ENCODE measurements at regions not wholly inside any gene's neighbourhood (a gene's known extent, or its start where the extent isn't known, plus 50 kb on each side); places are given as distances from the start of the nearest gene placed in this dataset.

- FAIRE-seq (no peak), DNase-seq (ENCODE audit: low read depth in 1 of 2, low spot score in 2 of 2) (no peak)
- WGBS, 2 experiments (ENCODE audit: extremely low coverage in 1 of 2, insufficient coverage in 1 of 2, insufficient read length in 1 of 2, insufficient replicate concordance in 2 of 2, low coverage in 1 of 2, low lambda C conversion rate in 2 of 2, missing lambda C conversion rate in 1 of 2): 81% methylated on average over 1 of the region's 1 CpG; no CpG with 5 or more reads in 1 of the 2 experiments
- H3K56ac ChIP-seq (replicated peaks; ENCODE audit: insufficient read length, low read depth, low read length): no peak overlapping the region
- no peaks in the 10 kb centered on the region for H3K4me1 ChIP-seq (replicated peaks in 1 of 4; ENCODE audit: control insufficient read depth in 3 of 4, insufficient read depth in 4 of 4, low read length in 3 of 4)
- no peak overlapping the region for H2BK120ac ChIP-seq (replicated peaks; ENCODE audit: low read depth, low read length)
- H3K18ac ChIP-seq (ENCODE audit: extremely low read depth, low read length): no peak overlapping the region
- H2AFZ ChIP-seq (ENCODE audit: low read length): no peak overlapping the region
- no peaks in the 10 kb centered on the region for H3K27me3 ChIP-seq (replicated peaks in 1 of 4; ENCODE audit: control insufficient read depth in 3 of 4, extremely low read depth in 1 of 4, insufficient read depth in 3 of 4, low read length in 3 of 4)
- no peak overlapping the region for H3K4ac ChIP-seq (replicated peaks; ENCODE audit: insufficient read length, low read depth, low read length)
- ChIA-PET CTCF (ENCODE audit: partially characterized antibody) (interaction anchor here (1.3 kb wide), 1 partner anchor 56 kb away, joined by 3 read pairs; no protein-coding TSS in a partner anchor), POLR2A (ENCODE audit: partially characterized antibody) (no interaction called here)
- H3K4me3 ChIP-seq (ENCODE audit: extremely low read depth in 1 of 4, insufficient read depth in 2 of 4, low read depth in 3 of 4, low read length in 4 of 4): no peak overlapping the region
- no peak overlapping the region for H3K27ac ChIP-seq (ENCODE audit: low read depth, low read length)
- H3K4me2 ChIP-seq (ENCODE audit: insufficient read depth in 1 of 2, low read depth in 2 of 2, low read length in 2 of 2): no peak overlapping the region
- H2BK5ac ChIP-seq (ENCODE audit: low read depth, low read length): no peak overlapping the region
- no peak overlapping the region for H2BK15ac ChIP-seq (ENCODE audit: low read length)
- no peaks in the 10 kb centered on the region for H3K79me2 ChIP-seq (ENCODE audit: control insufficient read depth in 1 of 2, insufficient read depth in 2 of 2, low read length in 2 of 2)
- no peaks in the 10 kb centered on the region for H3K36me3 ChIP-seq (ENCODE audit: control insufficient read depth in 2 of 4, insufficient read depth in 4 of 4, low read length in 3 of 4)
- no peak overlapping the region for H3K9ac ChIP-seq (replicated peaks in 1 of 4; ENCODE audit: extremely low read depth in 1 of 4, low read depth in 3 of 4, low read length in 3 of 4)
- no peaks in the 10 kb centered on the region for H4K20me1 ChIP-seq (replicated peaks in 1 of 2; ENCODE audit: control insufficient read depth in 1 of 2, insufficient read depth in 2 of 2, low read length in 2 of 2)
- H4K91ac ChIP-seq (replicated peaks; ENCODE audit: insufficient read length, low read length): no peak overlapping the region
- no peak overlapping the region for H2AK5ac ChIP-seq (ENCODE audit: low read depth, low read length)
- no peaks in the 10 kb centered on the region for H3K23me2 ChIP-seq (ENCODE audit: low read depth, low read length)
- no peak overlapping the region for H4K8ac ChIP-seq (ENCODE audit: extremely low read depth, insufficient read depth, low read length)
- TF ChIP-seq TCF12 (IDR thresholded peaks at IDR 0.05; ENCODE audit: low read depth, low read length) (no peak), BACH1 (IDR thresholded peaks at IDR 0.05; ENCODE audit: low read length) (no peak), CEBPB (IDR thresholded peaks at IDR 0.05; ENCODE audit: low read depth, low read length) (no peak), SP4 (IDR thresholded peaks at IDR 0.05; ENCODE audit: low read length) (no peak), E2F6 (IDR thresholded peaks at IDR 0.05) (no peak)
- H4K5ac ChIP-seq (ENCODE audit: insufficient read length, low read depth, low read length): no peak overlapping the region
- H3K23ac ChIP-seq (ENCODE audit: insufficient read length): no peak overlapping the region
- H3K9me3 ChIP-seq (ENCODE audit: insufficient read depth in 2 of 2, low read depth in 1 of 2, low read length in 1 of 2): no peaks in the 10 kb centered on the region
- H2BK12ac ChIP-seq (ENCODE audit: low read depth, low read length): no peak overlapping the region
- H2BK20ac ChIP-seq (ENCODE audit: low read length): no peak overlapping the region
- H3K79me1 ChIP-seq (ENCODE audit: low read depth, low read length): no peaks in the 10 kb centered on the region
- H3K14ac ChIP-seq (ENCODE audit: insufficient read length): no peak overlapping the region
Measured at GRCh38 chr11:27773884-27774283, 73.6 kb upstream of the BDNF start.
